IPS-18a (cell line): ENCODE measurements at regions not wholly inside any gene's neighbourhood (a gene's known extent, or its start where the extent isn't known, plus 50 kb on each side); places are given as distances from the start of the nearest gene placed in this dataset.

Source experiments
- H3K27ac ChIP-seq: one replicate; pipeline ENCODE4 v1.5.1; 2013; ENCODE audit warnings: low read length
- H3K27me3 ChIP-seq: one replicate; pipeline ENCODE4 v1.6.1; 2013; ENCODE audit warnings: mild to moderate bottlenecking, low read length; ENCODE audit not compliant: control insufficient read depth, insufficient read depth
- H3K36me3 ChIP-seq: one replicate; pipeline ENCODE4 v1.6.1; 2013; ENCODE audit warnings: low read depth, low read length; ENCODE audit not compliant: control insufficient read depth
- H3K4me1 ChIP-seq: one replicate; pipeline ENCODE4 v1.6.1; 2013; ENCODE audit warnings: low read depth, low read length; ENCODE audit not compliant: control insufficient read depth
- H3K4me3 ChIP-seq: one replicate; pipeline ENCODE4 v1.5.1; 2013; ENCODE audit warnings: low read length
- H3K9ac ChIP-seq: one replicate; pipeline ENCODE4 v1.6.1; 2013; ENCODE audit warnings: mild to moderate bottlenecking, low read length, moderate library complexity
- H3K9me3 ChIP-seq: one replicate; pipeline ENCODE4 v1.6.1; 2013; ENCODE audit warnings: low read depth, low read length; ENCODE audit not compliant: control insufficient read depth

DNA sequence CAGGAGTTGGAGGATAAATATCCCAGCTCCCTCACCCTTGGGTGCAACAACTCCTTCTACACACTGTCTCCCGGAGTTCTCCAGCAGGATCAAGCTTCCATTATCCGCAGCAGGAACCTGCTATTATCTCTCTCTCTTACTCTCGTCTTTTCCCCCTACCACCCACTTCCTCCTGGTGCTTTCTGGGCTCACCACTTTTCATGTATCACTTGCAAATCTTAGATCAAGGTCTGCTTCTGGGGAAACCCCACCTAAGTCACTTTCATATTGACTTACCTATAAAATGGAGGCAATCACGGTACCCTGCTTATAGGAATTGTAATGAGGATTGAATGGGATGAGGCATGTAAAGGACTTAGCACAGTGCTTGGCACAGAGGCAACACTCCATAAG lies 589.5 kb downstream of the BCOR start:
- H3K9me3 ChIP-seq = peaks cover 6% of the 10 kb centered on the region
- no peak overlapping the region for H3K4me3 ChIP-seq
- no peaks in the 10 kb centered on the region for H3K36me3 ChIP-seq
- no peak overlapping the region for H3K27ac ChIP-seq
- no peaks in the 10 kb centered on the region for H3K4me1 ChIP-seq
- H3K9ac ChIP-seq = no peak overlapping the region
- no peaks in the 10 kb centered on the region for H3K27me3 ChIP-seq

DNA sequence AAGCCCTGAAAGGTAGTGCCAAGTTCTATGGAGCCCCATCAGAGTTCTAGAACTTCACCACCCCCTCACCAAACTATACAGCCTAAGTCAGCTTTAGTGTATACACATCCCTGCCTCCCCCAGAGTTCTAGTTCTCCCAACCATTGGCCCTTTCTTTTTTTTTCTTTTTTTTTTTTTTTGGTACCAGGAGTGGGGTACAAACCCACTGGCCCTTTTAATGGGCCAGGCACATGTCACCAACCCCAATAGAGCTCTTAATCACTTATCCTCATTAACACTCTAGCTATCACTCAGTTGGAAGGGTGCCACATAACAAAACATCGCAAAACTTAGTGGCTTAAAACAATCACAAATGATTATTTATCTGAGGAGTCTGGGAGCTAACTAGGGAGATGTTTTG lies 588.6 kb downstream of the BCOR start:
- Histone ChIP-seq H3K27me3 (no peaks in the 10 kb centered on the region), H3K9me3 (peaks cover 6% of the 10 kb centered on the region), H3K4me3 (no peak overlapping the region), H3K9ac (no peak overlapping the region), H3K4me1 (no peaks in the 10 kb centered on the region), H3K36me3 (no peaks in the 10 kb centered on the region), H3K27ac (no peak overlapping the region)

DNA sequence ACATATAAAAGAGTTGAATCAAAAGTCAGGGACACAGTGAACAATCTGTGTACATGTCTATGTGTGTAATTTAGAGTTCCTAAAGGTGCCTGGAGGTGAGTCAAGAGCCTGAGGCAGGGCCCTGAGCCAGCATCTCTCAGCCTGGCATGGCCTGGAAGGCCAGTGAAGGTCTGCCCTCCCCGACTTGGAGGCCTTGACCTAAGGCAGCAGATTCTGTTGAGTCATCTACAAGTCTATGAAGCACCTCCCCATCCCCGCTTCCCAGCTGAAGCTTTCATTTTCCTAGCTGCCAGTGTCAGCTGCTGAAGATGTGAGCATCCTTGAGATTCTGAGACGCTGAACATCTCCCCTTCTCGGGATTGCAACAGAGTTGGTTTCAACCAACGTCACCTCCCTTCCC lies 583.9 kb downstream of the BCOR start:
- H3K4me3 ChIP-seq = no peak overlapping the region
- H3K36me3 ChIP-seq = no peaks in the 10 kb centered on the region
- no peaks in the 10 kb centered on the region for H3K27me3 ChIP-seq
- H3K9me3 ChIP-seq = peaks cover 3% of the 10 kb centered on the region
- H3K27ac ChIP-seq = no peak overlapping the region
- no peaks in the 10 kb centered on the region for H3K4me1 ChIP-seq
- H3K9ac ChIP-seq = no peak overlapping the region

DNA sequence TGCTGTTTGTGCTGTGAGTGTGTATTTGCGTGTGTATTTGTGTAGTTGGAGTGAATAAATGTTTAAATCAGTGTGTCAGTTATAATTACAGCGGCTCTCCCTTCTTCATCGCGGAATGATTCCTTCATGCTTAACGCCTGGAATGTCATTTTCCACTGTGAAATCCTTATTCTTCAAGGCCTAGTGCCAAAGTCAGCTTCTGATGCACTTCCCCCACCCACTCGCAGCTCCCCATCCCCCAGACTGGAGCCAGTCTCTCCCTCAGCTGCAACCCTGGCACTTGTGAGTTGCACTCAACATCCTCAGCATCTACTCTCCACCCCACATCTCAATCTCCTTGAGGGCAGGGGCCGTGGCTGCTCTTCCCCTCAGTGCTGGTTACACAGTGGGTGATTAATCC lies 583.0 kb downstream of the BCOR start:
- Histone ChIP-seq H3K27me3 (no peaks in the 10 kb centered on the region), H3K9me3 (no peaks in the 10 kb centered on the region), H3K27ac (no peak overlapping the region), H3K4me3 (no peak overlapping the region), H3K36me3 (no peaks in the 10 kb centered on the region), H3K4me1 (peaks cover 4% of the 10 kb centered on the region), H3K9ac (no peak overlapping the region)

DNA sequence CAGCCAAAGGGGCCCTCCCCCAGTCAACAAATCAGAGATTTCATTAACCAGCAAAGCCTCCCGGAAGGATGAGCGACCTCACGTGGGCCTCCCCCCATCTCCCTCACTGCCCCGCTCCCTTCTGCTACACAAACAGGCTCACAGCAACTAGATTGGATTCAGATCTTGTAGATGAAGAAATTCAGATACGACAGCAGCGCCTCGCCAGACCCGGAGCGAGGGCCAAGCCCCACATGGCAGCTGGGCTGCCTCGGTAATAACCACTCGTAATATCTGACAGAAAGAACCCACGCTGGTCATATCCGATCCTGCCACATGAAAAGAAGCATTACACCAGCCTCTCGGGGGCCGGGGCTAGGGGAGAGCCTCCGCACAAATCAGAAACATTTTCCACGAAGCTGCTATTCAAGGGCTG lies 581.3 kb downstream of the BCOR start:
- Histone ChIP-seq H3K9ac (no peak overlapping the region), H3K9me3 (no peaks in the 10 kb centered on the region), H3K4me1 (peaks cover 4% of the 10 kb centered on the region), H3K36me3 (no peaks in the 10 kb centered on the region), H3K4me3 (no peak overlapping the region), H3K27ac (no peak overlapping the region), H3K27me3 (no peaks in the 10 kb centered on the region)

DNA sequence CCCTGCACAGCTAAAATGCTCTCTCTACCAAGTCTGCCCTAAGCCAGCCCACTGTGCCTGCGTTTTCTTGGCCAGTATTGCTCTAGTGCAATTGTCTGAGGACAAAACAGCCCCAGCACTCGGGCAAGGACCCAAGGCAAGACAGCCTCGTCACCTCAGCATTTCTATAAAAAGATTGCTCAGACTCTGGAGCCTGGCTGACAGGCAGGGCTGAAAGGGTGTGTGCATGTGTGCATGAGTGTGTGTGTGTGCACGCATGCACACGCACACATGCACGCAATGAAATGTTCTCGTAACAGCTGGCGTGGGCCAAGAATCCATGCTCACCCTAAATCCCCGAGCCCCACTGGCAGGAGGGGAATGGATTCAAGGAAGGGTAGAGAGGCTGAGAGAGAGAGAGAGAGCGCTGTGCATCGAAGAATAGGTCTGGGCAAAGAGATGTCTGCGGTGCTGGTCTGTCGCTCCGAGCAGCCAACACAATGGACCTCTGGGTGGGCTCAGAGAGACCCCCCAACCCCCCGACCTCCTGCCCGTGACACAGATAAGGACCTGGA lies 579.2 kb downstream of the BCOR start:
- no peak overlapping the region for H3K9ac ChIP-seq
- no peaks in the 10 kb centered on the region for H3K9me3 ChIP-seq
- H3K27me3 ChIP-seq = no peaks in the 10 kb centered on the region
- no peaks in the 10 kb centered on the region for H3K36me3 ChIP-seq
- H3K4me1 ChIP-seq = peaks cover 4% of the 10 kb centered on the region
- H3K27ac ChIP-seq = no peak overlapping the region
- H3K4me3 ChIP-seq = no peak overlapping the region

DNA sequence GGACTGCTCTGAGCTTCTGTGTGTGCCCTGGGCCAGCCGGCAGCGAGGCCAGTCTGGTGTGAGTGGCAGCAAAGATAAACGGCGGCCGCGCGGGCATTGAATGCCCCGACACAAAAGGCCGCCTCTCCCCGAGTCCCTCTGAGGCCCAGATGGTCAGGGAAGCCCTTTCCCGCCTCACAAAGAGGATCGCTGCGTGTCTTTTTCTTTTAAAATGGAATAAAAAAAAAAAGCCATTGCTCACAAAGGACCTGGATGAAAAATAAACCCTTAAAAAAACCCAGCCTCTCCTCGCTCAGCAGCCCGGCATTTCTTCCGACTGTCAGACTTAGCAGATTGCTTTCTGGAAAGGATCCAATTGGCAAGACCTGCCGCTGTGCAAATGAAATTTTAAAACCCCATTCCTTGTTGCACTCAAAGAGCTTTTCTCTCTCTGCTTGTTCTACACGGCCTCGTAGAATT lies 578.7 kb downstream of the BCOR start:
- Histone ChIP-seq H3K27ac (no peak overlapping the region), H3K9ac (no peak overlapping the region), H3K9me3 (no peaks in the 10 kb centered on the region), H3K4me1 (peaks cover 4% of the 10 kb centered on the region), H3K36me3 (no peaks in the 10 kb centered on the region), H3K27me3 (no peaks in the 10 kb centered on the region), H3K4me3 (no peak overlapping the region)

DNA sequence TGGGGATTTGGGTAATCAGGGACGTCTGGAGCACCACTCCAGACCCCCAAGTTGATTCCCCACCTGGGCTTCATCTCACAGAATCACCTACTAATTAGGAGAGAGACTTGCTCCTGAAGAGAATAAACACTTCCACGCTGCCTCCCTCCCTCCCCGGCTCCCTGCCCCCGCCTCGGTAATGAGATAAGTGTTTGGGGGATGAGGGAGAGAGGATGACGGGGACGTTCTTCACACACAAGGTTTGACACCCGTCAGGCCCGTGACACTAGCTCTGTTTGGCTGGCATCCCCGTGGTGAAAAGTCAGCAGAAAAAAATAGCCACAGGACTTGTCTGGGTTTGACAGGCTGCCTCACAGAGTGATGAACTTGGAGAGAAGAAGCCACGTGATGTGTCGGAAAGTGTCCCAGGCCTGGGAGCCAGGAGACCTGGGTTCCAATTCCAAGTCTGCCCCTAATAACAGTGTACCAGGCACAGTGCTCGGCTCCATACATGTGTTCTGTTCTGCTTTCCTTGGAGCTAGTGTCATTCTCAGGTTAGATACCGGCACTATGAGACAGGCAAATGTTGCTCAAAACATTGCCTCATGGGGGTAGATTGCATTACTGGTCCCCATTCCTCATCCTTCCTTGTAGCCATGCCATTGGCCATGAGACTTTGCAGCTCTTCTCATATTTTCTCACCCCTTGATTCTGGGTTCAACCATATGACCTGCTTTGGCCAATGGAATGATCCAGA lies 578.0 kb downstream of the BCOR start:
- Histone ChIP-seq H3K4me3 (no peak overlapping the region), H3K27ac (no peak overlapping the region)

DNA sequence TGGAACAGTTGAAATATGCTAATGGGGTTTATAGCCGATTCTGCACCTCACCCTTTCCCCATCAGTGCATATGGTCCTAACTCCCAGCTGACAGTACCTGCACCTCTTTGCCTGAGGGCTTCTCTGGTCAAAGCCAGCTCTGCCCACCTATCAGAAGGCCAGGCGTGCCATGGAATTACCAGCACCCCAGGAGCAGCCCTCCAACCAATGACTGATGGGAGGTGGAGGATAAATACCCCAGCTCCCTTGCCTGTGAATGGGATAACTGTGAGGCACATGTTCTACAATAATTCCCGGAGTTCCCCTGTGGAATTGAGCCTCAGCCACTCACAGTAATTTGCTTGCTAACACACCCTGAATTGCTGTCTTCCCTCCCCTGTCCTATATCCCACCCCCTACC lies 572.0 kb downstream of the BCOR start:
- no peak overlapping the region for H3K9ac ChIP-seq
- no peaks in the 10 kb centered on the region for H3K4me1 ChIP-seq
- H3K27me3 ChIP-seq = no peaks in the 10 kb centered on the region
- H3K4me3 ChIP-seq = no peak overlapping the region
- no peaks in the 10 kb centered on the region for H3K36me3 ChIP-seq
- no peak overlapping the region for H3K27ac ChIP-seq
- H3K9me3 ChIP-seq = no peaks in the 10 kb centered on the region

More for the DNA sequence above, 578.0 kb downstream of the BCOR start:
- peaks cover 4% of the 10 kb centered on the region for H3K4me1 ChIP-seq
- no peak overlapping the region for H3K9ac ChIP-seq
- H3K27me3 ChIP-seq = no peaks in the 10 kb centered on the region
- H3K36me3 ChIP-seq = no peaks in the 10 kb centered on the region
- no peaks in the 10 kb centered on the region for H3K9me3 ChIP-seq

DNA sequence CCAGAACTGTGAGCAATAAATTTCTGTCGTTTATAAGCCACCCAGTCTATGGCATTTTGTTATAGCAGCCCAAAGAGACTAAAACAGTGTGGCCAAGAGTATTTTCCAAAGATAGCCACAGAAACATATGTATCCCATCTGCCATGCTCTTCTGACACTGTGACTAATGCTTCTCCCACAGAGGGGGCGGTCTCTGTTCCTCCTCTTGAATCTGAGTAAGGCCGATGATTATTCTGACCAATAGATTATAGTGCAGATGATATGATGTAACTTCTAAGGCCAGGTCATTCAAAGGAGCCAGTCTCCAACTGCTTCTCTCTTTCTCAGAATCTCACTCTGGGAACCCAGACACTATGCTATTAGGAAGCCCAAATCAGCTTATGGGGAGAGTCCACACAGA lies 570.7 kb downstream of the BCOR start:
- Histone ChIP-seq H3K9ac (no peak overlapping the region), H3K27ac (no peak overlapping the region), H3K36me3 (no peaks in the 10 kb centered on the region), H3K27me3 (no peaks in the 10 kb centered on the region), H3K9me3 (no peaks in the 10 kb centered on the region), H3K4me1 (no peaks in the 10 kb centered on the region), H3K4me3 (no peak overlapping the region)

DNA sequence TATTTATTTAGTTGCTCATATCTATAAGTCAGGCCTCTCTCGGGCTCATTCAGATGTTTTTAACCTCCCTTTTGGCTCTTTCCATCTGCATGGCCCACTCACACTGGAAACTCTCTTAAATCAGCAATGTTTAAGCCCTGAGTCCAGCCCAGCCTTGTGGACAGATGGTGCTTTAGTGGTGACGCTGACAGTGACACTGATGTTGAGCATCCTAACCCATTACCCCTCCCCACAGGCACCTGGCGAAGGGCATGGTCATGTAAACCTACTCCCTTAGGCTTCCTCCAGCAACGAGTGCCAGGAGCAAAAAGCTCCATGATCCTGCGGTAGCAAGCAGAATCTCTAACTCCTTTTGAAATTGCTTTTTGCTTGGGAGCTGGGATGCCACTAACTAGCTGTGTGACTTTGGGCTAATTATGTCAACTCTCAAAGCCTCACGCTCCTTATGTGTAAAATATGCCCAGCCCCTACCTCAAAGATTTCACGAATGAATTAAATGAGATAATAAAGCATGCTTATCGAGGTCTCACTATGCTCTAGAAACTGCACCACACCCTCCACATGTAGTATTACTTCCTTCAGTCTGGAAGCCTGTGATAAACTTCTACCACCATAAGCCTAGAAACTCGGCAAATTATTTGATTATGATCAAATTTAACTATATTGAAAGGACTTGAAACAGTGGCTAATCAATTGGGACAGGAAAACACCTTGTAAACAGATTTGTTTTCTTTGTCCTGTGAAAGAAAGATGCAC lies 569.4 kb downstream of the BCOR start:
- no peak overlapping the region for H3K9ac ChIP-seq
- no peaks in the 10 kb centered on the region for H3K27me3 ChIP-seq
- no peaks in the 10 kb centered on the region for H3K4me1 ChIP-seq
- no peak overlapping the region for H3K4me3 ChIP-seq
- H3K36me3 ChIP-seq = no peaks in the 10 kb centered on the region
- no peak overlapping the region for H3K27ac ChIP-seq
- H3K9me3 ChIP-seq = no peaks in the 10 kb centered on the region
